Caco-2 (cell line): ENCODE measurements at regions not wholly inside any gene's neighbourhood (a gene's known extent, or its start where the extent isn't known, plus 50 kb on each side); places are given as distances from the start of the nearest gene placed in this dataset.

ENCODE experiments used
- BruUV-seq: library from RNA; stranded (reverse); fragments of 400-500 nt; replicated peaks from 2 replicates; lab custom pipeline; 2021; lab: Mats Ljungman, UMichigan
- CTCF ChIA-PET: fragments of 300-600 bp; sonication (Branson Sonifier 250); formaldehyde crosslinking; loops from one replicate; lab custom pipeline; 2022; ENCODE audit warnings: antibody characterized with exemption; lab: Charles Lee
- POLR2A ChIA-PET: fragments of 300-600 bp; sonication (Branson Sonifier 250); formaldehyde crosslinking; loops from one replicate; lab custom pipeline; 2022; ENCODE audit warnings: antibody characterized with exemption; lab: Charles Lee
- DNase-seq, 2 experiments: peaks; one replicate each; pipeline versions ENCODE4 v3.0.0 to v3.0.0-alpha.2; 2020 to 2022
- H3K27me3 ChIP-seq: replicated peaks from 2 replicates; pipeline ENCODE4 v1.6.0; 2011; ENCODE audit warnings: low read length; ENCODE audit not compliant: control insufficient read depth, insufficient read depth
- H3K36me3 ChIP-seq: 2 replicates; pipeline ENCODE4 v1.5.1; 2011; ENCODE audit warnings: low read length; ENCODE audit not compliant: control insufficient read depth, insufficient read depth
- H3K4me1 ChIP-seq: fragments of 250-450 bp; sonication (Bioruptor Pico); 2 replicates; pipeline ENCODE4 v1.5.1; 2020; ENCODE audit warnings: mild to moderate bottlenecking
- H3K4me3 ChIP-seq: 2 replicates; pipeline ENCODE4 v1.5.1; 2011; ENCODE audit warnings: low read depth, mild to moderate bottlenecking, control low read depth, low read length
- H3K9me3 ChIP-seq: fragments of 250-450 bp; sonication (Bioruptor Pico); 2 replicates; pipeline ENCODE4 v1.5.1; 2020; ENCODE audit warnings: mild to moderate bottlenecking, moderate library complexity
- H3K27ac Mint-ChIP-seq: one replicate; pipeline ENCODE4 v1.8.0; 2022; ENCODE audit warnings: mixed read lengths; ENCODE audit not compliant: unreplicated experiment
- H3K27me3 Mint-ChIP-seq: one replicate; pipeline ENCODE4 v1.8.0; 2022; ENCODE audit warnings: mixed read lengths; ENCODE audit not compliant: insufficient read depth, unreplicated experiment
- H3K36me3 Mint-ChIP-seq: one replicate; pipeline ENCODE4 v1.8.0; 2022; ENCODE audit warnings: mild to moderate bottlenecking, mixed read lengths; ENCODE audit not compliant: insufficient read depth, unreplicated experiment
- H3K4me1 Mint-ChIP-seq: one replicate; pipeline ENCODE4 v1.8.0; 2022; ENCODE audit warnings: low read depth, mixed read lengths; ENCODE audit not compliant: unreplicated experiment
- H3K4me3 Mint-ChIP-seq: one replicate; pipeline ENCODE4 v1.8.0; 2022; ENCODE audit warnings: mild to moderate bottlenecking, moderate library complexity, mixed read lengths; ENCODE audit not compliant: unreplicated experiment
- H3K9me3 Mint-ChIP-seq: one replicate; pipeline ENCODE4 v1.8.0; 2022; ENCODE audit warnings: mixed read lengths; ENCODE audit not compliant: unreplicated experiment
- intact Hi-C: fragments of 100-400 bp; cut with micrococcal nuclease; formaldehyde crosslinking; loops from one replicate; pipeline ENCODE4 v1.10.0; 2022; ENCODE audit not compliant: unreplicated experiment
- TF ChIP-seq, protein P1 (sequence below), 2 experiments: fragments of 200-600 bp in 1 of 2; IDR thresholded peaks; 1 replicate in 1 of 2; 2 replicates in 1 of 2; pipeline versions ENCODE4 v1.5.1 to v1.8.0; 2011 to 2022; ENCODE audit warnings: antibody characterized with exemption in 1 of 2, control low read depth in 1 of 2, inconsistent platforms in 1 of 2, low read depth in 1 of 2, low read length in 1 of 2, mild to moderate bottlenecking in 1 of 2, moderate library complexity in 1 of 2; ENCODE audit not compliant: insufficient read depth in 1 of 2, severe bottlenecking in 1 of 2, unreplicated experiment in 1 of 2

DNA sequence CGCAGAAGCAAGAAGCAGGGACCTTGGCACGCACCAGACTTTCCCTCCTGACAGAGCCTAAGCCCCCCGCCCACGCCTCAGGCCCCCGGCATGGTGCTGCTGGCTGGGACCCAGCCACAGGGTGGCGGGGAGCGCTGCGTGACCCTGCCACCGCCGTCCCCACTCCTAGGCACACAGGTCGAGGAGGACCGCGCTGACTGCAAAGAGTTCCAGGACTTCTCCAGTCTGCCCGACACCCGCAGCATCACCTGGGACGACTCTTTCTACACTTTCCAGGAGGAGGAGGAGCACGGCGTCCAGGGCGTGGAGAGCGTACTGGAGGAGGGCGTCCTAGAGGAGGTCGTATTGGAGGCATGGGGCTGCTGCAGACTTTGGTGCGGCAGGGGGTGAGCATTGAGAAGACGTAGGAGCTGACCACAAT lies 103.7 kb downstream of the TRIM51G start:
- BruUV-seq: no TSS peak
- H3K4me3 Mint-ChIP-seq: no peak overlapping the region
- no peaks in the 10 kb centered on the region for H3K36me3 Mint-ChIP-seq
- H3K27me3 Mint-ChIP-seq: no peaks in the 10 kb centered on the region
- TF ChIP-seq, protein P1, sequence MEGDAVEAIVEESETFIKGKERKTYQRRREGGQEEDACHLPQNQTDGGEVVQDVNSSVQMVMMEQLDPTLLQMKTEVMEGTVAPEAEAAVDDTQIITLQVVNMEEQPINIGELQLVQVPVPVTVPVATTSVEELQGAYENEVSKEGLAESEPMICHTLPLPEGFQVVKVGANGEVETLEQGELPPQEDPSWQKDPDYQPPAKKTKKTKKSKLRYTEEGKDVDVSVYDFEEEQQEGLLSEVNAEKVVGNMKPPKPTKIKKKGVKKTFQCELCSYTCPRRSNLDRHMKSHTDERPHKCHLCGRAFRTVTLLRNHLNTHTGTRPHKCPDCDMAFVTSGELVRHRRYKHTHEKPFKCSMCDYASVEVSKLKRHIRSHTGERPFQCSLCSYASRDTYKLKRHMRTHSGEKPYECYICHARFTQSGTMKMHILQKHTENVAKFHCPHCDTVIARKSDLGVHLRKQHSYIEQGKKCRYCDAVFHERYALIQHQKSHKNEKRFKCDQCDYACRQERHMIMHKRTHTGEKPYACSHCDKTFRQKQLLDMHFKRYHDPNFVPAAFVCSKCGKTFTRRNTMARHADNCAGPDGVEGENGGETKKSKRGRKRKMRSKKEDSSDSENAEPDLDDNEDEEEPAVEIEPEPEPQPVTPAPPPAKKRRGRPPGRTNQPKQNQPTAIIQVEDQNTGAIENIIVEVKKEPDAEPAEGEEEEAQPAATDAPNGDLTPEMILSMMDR (IDR thresholded peaks at IDR 0.05; ENCODE audit: insufficient read depth in 1 of 2, low read depth in 1 of 2, low read length in 1 of 2, severe bottlenecking in 1 of 2, unreplicated experiment in 1 of 2): no peak
- H3K4me1 Mint-ChIP-seq: no peaks in the 10 kb centered on the region
- H3K36me3 ChIP-seq: no peaks in the 10 kb centered on the region
- no peaks in the 10 kb centered on the region for H3K4me1 ChIP-seq
- CTCF ChIA-PET: no interaction called here
- intact Hi-C loops: no loop called here
- H3K27ac Mint-ChIP-seq: no peak overlapping the region
- H3K27me3 ChIP-seq: no peaks in the 10 kb centered on the region
- no peaks in the 10 kb centered on the region for H3K9me3 ChIP-seq
- H3K9me3 Mint-ChIP-seq: no peaks in the 10 kb centered on the region
- DNase-seq: peak in 1 of 2 experiments; percentile 19
- no peak overlapping the region for H3K4me3 ChIP-seq
- POLR2A ChIA-PET: no interaction called here

DNA sequence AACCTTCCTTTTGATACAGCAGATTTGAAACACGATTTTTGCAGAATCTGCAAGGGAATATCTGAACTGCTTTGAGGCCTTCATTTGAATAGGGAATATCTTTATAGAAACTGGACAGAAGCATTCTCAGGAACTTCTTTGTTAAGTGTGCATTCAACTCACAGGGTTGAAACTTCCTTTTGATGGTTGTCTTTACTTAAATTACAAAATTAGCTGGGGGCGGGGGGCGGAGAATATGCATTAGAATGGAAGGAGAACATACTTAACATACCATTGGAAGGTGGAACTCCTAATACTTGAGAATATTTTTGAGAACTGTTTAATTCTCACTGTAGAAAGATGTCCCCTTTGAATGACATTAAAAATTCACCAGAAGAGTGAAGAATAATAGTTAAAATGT lies 104.4 kb downstream of the TRIM51G start:
- Mint-ChIP-seq H3K9me3 (no peaks in the 10 kb centered on the region), H3K27ac (no peak overlapping the region), H3K4me1 (no peaks in the 10 kb centered on the region), H3K4me3 (no peak overlapping the region), H3K27me3 (no peaks in the 10 kb centered on the region), H3K36me3 (no peaks in the 10 kb centered on the region)
- Histone ChIP-seq H3K9me3 (no peaks in the 10 kb centered on the region), H3K27me3 (no peaks in the 10 kb centered on the region), H3K4me1 (no peaks in the 10 kb centered on the region), H3K4me3 (no peak overlapping the region), H3K36me3 (no peaks in the 10 kb centered on the region)
- ChIA-PET POLR2A (no interaction called here), CTCF (no interaction called here)
- no TSS peak for BruUV-seq
- TF ChIP-seq, protein P1 (IDR thresholded peaks at IDR 0.05; ENCODE audit: insufficient read depth in 1 of 2, low read depth in 1 of 2, low read length in 1 of 2, severe bottlenecking in 1 of 2, unreplicated experiment in 1 of 2): no peak
- DNase-seq: no peak
- intact Hi-C loops: no loop called here
